ENCODE measurements at regions not wholly inside any gene's neighbourhood (a gene's known extent, or its start where the extent isn't known, plus 50 kb on each side); places are given as distances from the start of the nearest gene placed in this dataset.

DNA sequence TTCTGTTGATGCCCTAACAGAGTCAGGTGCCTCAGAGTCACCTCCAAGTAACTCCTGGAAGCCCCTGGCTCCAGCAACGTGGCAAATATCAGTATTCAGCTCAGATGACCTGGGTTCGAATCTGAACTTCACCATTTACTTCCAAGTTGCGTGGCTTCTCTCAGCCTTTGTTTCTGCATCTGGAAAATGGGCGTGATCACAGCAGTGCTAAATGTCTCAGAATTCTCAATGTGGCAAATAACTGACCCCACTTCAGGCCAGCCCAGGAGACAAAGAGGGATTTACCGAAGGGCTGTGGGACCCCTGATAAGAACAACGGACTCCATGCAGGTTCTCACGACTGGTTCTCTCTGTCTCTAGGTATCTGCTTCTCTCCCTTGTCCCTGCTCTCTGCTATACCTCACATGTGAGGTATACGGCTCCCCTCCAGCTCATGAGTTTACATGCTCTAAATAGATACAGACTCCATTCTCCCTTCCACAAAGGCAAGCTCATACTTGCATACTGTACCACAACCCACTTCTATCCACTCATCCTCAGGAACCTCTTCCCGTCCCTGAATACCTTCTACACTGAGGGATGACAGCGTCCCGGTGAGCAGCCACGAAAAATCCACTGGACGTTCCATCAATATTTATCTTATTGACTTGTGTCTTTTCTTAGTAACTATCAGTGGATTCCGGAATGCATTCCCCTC lies 84.1 kb downstream of the SNX5 start:
- POLR2A ChIA-PET (ENCODE audit: partially characterized antibody) = interaction anchor here (0.7 to 1.8 kb wide), 5 partner anchors 10 to 54 kb away, joined by 3 to 6 read pairs (median 4); no protein-coding TSS in a partner anchor
- WGBS, 2 experiments (ENCODE audit: extremely low coverage in 1 of 2, insufficient coverage in 1 of 2, insufficient read length in 1 of 2, insufficient replicate concordance in 2 of 2, low coverage in 1 of 2, low lambda C conversion rate in 2 of 2, missing lambda C conversion rate in 1 of 2) = 90% methylated on average over 14 of the region's 14 CpGs; no CpG with 5 or more reads in 1 of the 2 experiments

More for the DNA sequence above, 84.1 kb downstream of the SNX5 start:
- Histone ChIP-seq H3K4me1 (replicated peaks in 1 of 4; ENCODE audit: control insufficient read depth in 3 of 4, insufficient read depth in 4 of 4, low read length in 3 of 4) (peaks cover 3 to 11% (median 7%) of the 10 kb centered on the region in 4 experiments), H2AK5ac (ENCODE audit: low read depth, low read length) (no peak overlapping the region), H2BK20ac (ENCODE audit: low read length) (no peak overlapping the region), H3K36me3 (ENCODE audit: control insufficient read depth in 2 of 4, insufficient read depth in 4 of 4, low read length in 3 of 4) (no peaks in the 10 kb centered on the region), H4K20me1 (replicated peaks in 1 of 2; ENCODE audit: control insufficient read depth in 1 of 2, insufficient read depth in 2 of 2, low read length in 2 of 2) (no peaks in the 10 kb centered on the region), H3K27me3 (replicated peaks in 1 of 4; ENCODE audit: control insufficient read depth in 3 of 4, extremely low read depth in 1 of 4, insufficient read depth in 3 of 4, low read length in 3 of 4) (no peaks in the 10 kb centered on the region), H3K79me1 (ENCODE audit: low read depth, low read length) (no peaks in the 10 kb centered on the region; the same call in 1 of the 2 replicates), H3K4me2 (ENCODE audit: insufficient read depth in 1 of 2, low read depth in 2 of 2, low read length in 2 of 2) (no peak overlapping the region), H4K5ac (ENCODE audit: insufficient read length, low read depth, low read length) (no peak overlapping the region), H3K4ac (replicated peaks; ENCODE audit: insufficient read length, low read depth, low read length) (no peak overlapping the region), H3K4me3 (ENCODE audit: extremely low read depth in 1 of 4, insufficient read depth in 2 of 4, low read depth in 3 of 4, low read length in 4 of 4) (no peak overlapping the region), H3K18ac (ENCODE audit: extremely low read depth, low read length) (no peak overlapping the region; the same call in none of the 2 replicates), H3K9me3 (ENCODE audit: insufficient read depth in 2 of 2, low read depth in 1 of 2, low read length in 1 of 2) (peaks cover 5 to 7% of the 10 kb centered on the region in 2 experiments; a peak in 3 of 4 replicates), H4K91ac (replicated peaks; ENCODE audit: insufficient read length, low read length) (no peak overlapping the region), H2AFZ (ENCODE audit: low read length) (no peak overlapping the region), H3K23me2 (ENCODE audit: low read depth, low read length) (no peaks in the 10 kb centered on the region), H3K23ac (ENCODE audit: insufficient read length) (no peak overlapping the region), H2BK15ac (ENCODE audit: low read length) (peak overlapping the region; percentile 46; the same call in 1 of the 2 replicates), H4K8ac (ENCODE audit: extremely low read depth, insufficient read depth, low read length) (no peak overlapping the region), H3K56ac (replicated peaks; ENCODE audit: insufficient read length, low read depth, low read length) (no peak overlapping the region), H2BK5ac (ENCODE audit: low read depth, low read length) (no peak overlapping the region), H3K9ac (replicated peaks in 1 of 4; ENCODE audit: extremely low read depth in 1 of 4, low read depth in 3 of 4, low read length in 3 of 4) (no peak overlapping the region), H2BK120ac (replicated peaks; ENCODE audit: low read depth, low read length) (no peak overlapping the region), H3K14ac (ENCODE audit: insufficient read length) (no peak overlapping the region), H3K27ac (ENCODE audit: low read depth, low read length) (no peak overlapping the region), H3K79me2 (ENCODE audit: control insufficient read depth in 1 of 2, insufficient read depth in 2 of 2, low read length in 2 of 2) (no peaks in the 10 kb centered on the region), H2BK12ac (ENCODE audit: low read depth, low read length) (0 out of 2 replicates have a peak overlapping the region, but pooled peaks have one; percentile 12)
- CTCF ChIA-PET (ENCODE audit: partially characterized antibody) = interaction anchor here (0.6 to 3.8 kb wide), 13 partner anchors 11 to 212 kb away, joined by 3 to 24 read pairs (median 4); no protein-coding TSS in a partner anchor
- TF ChIP-seq EP300 (IDR thresholded peaks at IDR 0.05; ENCODE audit: borderline replicate concordance in 1 of 2, low read depth in 2 of 2, low read length in 2 of 2) = no peak
- no peak for TF ChIP-seq RFX5 (IDR thresholded peaks at IDR 0.05; ENCODE audit: borderline replicate concordance, low read depth, low read length)
- TF ChIP-seq KDM1A (IDR thresholded peaks at IDR 0.05; ENCODE audit: borderline replicate concordance, low read length) = peak; percentile 84
- peak; percentile 16 for TF ChIP-seq KDM4A (IDR thresholded peaks at IDR 0.05; ENCODE audit: low read depth, low read length, severe bottlenecking)
- FAIRE-seq (no peak), DNase-seq (ENCODE audit: low read depth in 1 of 2, low spot score in 2 of 2) (no peak)

Measured in H1 (cell line).